Muscle layer of colon (tissue), 2 donors: ENCODE measurements at regions not wholly inside any gene's neighbourhood (a gene's known extent, or its start where the extent isn't known, plus 50 kb on each side); places are given as distances from the start of the nearest gene placed in this dataset.
"Not testable (repeated sequence)": the region's sequence is repeated elsewhere in the genome, so short reads cannot be mapped to it uniquely, and the experiment has no call there.

Source experiments
- H3K27ac ChIP-seq: one replicate; pipeline ENCODE4 v1.7.0; 2013; ENCODE audit warnings: low read depth, mild to moderate bottlenecking, low read length, moderate library complexity
- H3K27me3 ChIP-seq, 2 donors: one replicate each; pipeline ENCODE4 v1.7.0; 2013; ENCODE audit warnings: low read length in 2 of 2, mild to moderate bottlenecking in 2 of 2; ENCODE audit not compliant: insufficient read depth in 2 of 2, control insufficient read depth in 1 of 2
- H3K36me3 ChIP-seq: one replicate; pipeline ENCODE4 v1.7.0; 2013; ENCODE audit warnings: mild to moderate bottlenecking, low read length; ENCODE audit not compliant: insufficient read depth
- H3K4me1 ChIP-seq: one replicate; pipeline ENCODE4 v1.7.0; 2013; ENCODE audit warnings: mild to moderate bottlenecking, low read length; ENCODE audit not compliant: insufficient read depth
- H3K4me3 ChIP-seq, 2 donors: one replicate each; pipeline ENCODE4 v1.7.0; 2013; ENCODE audit warnings: low read length in 2 of 2, low read depth in 1 of 2, mild to moderate bottlenecking in 1 of 2, moderate library complexity in 1 of 2
- H3K9ac ChIP-seq: one replicate; pipeline ENCODE4 v1.7.0; 2013; ENCODE audit warnings: low read length
- H3K9me3 ChIP-seq: one replicate; pipeline ENCODE4 v1.7.0; 2013; ENCODE audit warnings: mild to moderate bottlenecking, low read length
- donor health status: abdominal sarcoma.
- donor health status: Adenocarcinoma of cecum.

DNA sequence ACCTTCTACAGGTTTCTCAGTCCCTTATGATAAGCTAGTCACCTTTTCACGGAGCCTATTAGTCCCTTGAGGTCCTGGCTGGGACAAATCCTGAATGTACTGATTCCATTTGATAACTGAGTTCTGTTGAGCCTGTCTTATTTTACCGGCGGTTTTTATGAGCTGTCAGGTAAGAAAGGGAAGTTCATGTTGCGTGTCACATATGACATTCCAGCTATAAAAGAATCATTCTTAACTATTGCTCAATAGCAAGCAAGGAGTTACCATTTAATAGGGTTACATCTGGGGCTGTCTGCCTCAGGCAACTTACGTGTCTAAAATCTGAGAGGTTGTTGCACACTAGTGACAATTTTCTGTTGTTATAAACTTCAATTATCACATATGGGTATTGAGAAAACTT, 394.6 kb downstream of the TECRL start:
- no peak overlapping the region for H3K27ac ChIP-seq
- H3K4me1 ChIP-seq: no peaks in the 10 kb centered on the region
- no peak overlapping the region for H3K4me3 ChIP-seq
- H3K9ac ChIP-seq: no peak overlapping the region
- H3K27me3 ChIP-seq: no peaks in the 10 kb centered on the region
- no peaks in the 10 kb centered on the region for H3K9me3 ChIP-seq
- H3K36me3 ChIP-seq: no peaks in the 10 kb centered on the region

DNA sequence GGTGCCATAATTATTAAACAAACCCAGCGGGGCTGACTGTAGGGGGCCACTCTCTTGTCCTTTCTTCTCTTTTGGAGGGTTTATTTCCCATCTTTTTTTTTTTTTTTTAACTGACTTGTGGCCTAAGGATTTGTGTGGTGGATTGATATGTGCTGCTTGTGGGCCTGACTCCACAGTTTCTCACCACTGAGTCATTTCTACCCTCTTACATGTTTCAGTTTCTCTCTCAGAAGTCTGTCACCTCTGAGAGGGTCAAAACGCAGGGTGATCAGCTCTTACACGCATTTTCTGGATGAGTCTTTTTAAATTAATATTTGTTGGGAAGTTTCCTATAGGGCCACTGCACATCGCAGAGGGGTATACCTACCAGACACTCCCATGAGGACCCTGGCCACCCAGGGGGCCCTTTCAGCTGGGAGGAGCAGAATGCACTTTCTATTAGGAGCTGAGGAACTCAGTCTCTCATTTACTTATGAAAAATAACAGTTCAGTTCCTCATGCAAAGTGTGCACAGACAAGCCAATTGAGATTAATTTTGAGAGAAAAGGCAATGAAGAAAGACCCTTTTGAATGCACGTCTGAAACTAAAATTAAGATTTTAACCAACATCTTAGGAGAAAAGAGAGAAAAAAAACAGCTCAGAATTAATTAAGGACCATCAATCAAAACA, 407.9 kb downstream of the TECRL start:
- H3K36me3 ChIP-seq: no peaks in the 10 kb centered on the region
- H3K27me3 ChIP-seq: no peaks in the 10 kb centered on the region
- no peaks in the 10 kb centered on the region for H3K4me1 ChIP-seq
- no peaks in the 10 kb centered on the region for H3K9me3 ChIP-seq
- H3K27ac ChIP-seq: no peak overlapping the region
- no peak overlapping the region for H3K9ac ChIP-seq
- H3K4me3 ChIP-seq: no peak overlapping the region

DNA sequence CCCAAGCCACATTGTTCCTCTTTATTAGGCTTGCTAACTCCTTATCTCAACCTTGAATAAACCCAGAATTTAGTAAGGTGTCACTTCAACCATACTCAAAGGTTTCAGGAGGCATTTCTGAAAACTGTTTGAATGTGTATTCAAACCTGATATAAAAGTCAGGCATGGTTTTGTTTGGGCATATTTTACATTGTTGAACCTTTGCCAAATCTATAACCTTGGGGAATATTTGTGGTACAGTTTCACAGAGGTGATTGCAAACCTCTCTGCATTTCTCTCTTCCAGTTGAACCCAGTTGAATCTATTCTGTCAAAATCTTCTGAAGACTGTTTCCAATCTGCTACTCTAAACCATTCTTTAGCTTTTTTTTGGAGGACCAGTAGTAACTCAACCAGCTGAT, 409.0 kb downstream of the TECRL start:
- no peak overlapping the region for H3K4me3 ChIP-seq
- H3K27ac ChIP-seq: no peak overlapping the region
- no peaks in the 10 kb centered on the region for H3K4me1 ChIP-seq
- H3K9ac ChIP-seq: no peak overlapping the region
- H3K36me3 ChIP-seq: no peaks in the 10 kb centered on the region
- H3K9me3 ChIP-seq: no peaks in the 10 kb centered on the region
- no peaks in the 10 kb centered on the region for H3K27me3 ChIP-seq

DNA sequence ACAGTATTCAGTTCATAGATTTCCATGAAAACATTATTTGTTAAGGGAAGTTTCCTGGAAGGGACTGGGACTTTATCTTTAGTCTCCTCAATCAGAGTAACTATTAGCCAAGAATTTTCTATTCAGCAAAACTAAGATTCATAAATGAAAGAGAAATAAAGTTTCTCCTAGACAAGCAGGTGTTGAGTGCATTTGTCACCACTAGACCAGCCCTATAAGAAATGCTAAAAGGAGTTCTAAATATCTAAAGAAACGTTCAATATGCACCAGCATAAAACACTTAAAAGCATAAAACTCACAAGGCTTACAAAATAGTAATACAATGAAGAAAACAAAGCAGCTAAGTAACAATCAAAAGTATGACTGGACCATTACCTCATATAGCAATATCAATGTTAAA, 423.0 kb downstream of the TECRL start:
- Histone ChIP-seq H3K4me1 (no peaks in the 10 kb centered on the region), H3K27ac (no peak overlapping the region), H3K36me3 (no peaks in the 10 kb centered on the region), H3K27me3 (no peaks in the 10 kb centered on the region), H3K4me3 (no peak overlapping the region), H3K9ac (no peak overlapping the region), H3K9me3 (no peaks in the 10 kb centered on the region)

DNA sequence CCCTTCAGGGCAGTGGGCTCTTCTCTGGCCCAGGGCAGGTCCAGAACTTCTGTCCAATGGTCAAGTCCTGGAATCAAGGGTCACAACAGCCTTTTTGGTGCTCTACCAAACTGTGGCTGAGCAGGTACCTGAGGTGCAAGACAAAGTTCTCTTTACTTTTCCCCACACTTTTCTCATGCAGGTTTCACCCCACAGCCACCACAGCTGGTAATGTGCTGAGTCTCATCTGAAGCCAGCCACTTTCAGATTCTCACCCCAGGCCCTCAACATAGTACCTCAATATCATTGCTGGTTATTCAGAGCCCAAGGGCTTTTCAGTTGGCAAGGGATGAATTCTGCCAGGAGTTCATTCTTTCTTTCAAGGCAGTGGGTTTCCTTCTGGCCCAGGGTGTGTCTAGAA, 426.0 kb downstream of the TECRL start:
- Histone ChIP-seq H3K36me3 (no peaks in the 10 kb centered on the region), H3K27ac (no peak overlapping the region), H3K9me3 (no peaks in the 10 kb centered on the region), H3K27me3 (no peaks in the 10 kb centered on the region), H3K4me3 (no peak overlapping the region), H3K9ac (no peak overlapping the region), H3K4me1 (no peaks in the 10 kb centered on the region)

DNA sequence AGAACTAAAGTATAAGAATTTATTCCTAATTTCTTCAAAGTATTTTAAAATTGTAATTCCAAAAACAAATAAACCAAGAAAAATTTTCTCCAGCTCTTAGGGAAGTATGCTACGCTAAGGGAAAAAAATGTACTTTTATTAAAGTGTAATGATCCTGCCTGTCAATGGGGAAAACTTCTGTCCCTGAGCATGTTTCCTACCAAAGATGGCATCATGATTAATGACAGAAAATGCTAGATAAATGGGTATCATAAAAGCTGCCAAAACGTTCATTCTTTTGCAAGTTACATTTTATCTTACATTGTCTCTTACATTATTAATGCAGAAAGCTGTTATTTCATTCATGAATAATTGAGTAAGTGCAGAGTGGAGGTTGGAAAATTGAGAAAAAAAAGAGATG, 443.4 kb downstream of the TECRL start:
- Histone ChIP-seq H3K4me3 (no peak overlapping the region), H3K36me3 (no peaks in the 10 kb centered on the region), H3K9ac (no peak overlapping the region), H3K27ac (no peak overlapping the region), H3K9me3 (no peaks in the 10 kb centered on the region), H3K4me1 (no peaks in the 10 kb centered on the region), H3K27me3 (no peaks in the 10 kb centered on the region)

DNA sequence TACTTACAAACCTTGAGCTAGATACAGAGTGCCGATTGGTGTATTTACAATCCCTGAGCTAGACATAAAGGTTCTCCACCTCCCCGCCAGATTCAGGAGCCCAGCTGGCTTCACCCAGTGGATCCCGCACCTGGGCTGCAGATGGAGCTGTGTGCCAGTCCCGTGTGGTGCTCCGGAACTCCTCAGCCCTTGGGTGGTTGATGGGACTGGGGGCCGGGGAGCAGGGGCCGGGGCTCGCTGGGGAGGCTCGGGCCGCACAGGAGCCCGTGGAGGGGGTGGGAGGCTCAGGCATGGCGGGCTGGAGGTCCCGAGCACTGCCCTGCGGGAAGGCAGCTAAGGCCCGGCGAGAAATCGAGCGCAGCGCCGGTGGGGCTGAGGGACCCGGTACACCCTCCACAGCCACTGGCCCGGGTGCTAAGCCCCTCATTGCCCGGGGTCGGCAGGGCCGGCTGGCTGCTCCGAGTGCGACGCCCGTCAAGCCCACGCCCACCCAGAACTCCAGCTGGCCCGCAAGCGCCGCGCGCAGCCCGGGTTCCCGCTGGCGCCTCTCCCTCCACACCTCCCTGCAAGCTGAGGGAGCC, 466.5 kb downstream of the TECRL start:
- not testable (repeated sequence) for H3K9ac ChIP-seq

DNA sequence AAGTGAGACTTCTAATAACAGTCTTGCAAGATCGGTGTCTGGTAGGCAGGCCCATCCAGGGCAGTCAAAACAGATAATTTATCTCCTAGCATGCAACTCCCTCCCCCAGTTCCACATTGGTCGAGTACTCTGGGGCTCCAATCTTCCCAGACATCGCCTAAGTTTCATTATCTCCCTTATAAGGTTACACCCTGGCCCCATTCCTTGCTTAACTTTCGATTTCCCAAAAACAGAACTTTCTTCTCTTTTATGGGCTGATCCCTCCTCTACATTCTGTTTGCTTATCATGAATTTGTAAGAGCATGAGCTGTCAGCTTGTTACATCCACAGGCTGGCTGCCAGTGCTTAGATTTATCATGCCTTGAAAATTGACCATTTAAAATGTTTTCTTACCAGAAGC, 471.3 kb downstream of the TECRL start:
- no peaks in the 10 kb centered on the region for H3K4me1 ChIP-seq
- no peaks in the 10 kb centered on the region for H3K36me3 ChIP-seq
- H3K9ac ChIP-seq: no peak overlapping the region
- no peaks in the 10 kb centered on the region for H3K27me3 ChIP-seq
- H3K27ac ChIP-seq: no peak overlapping the region
- no peaks in the 10 kb centered on the region for H3K9me3 ChIP-seq
- H3K4me3 ChIP-seq: no peak overlapping the region

More for the DNA sequence above, 466.5 kb downstream of the TECRL start:
- not testable (repeated sequence) for H3K4me3 ChIP-seq, H3K36me3 ChIP-seq, H3K27ac ChIP-seq, H3K4me1 ChIP-seq, H3K27me3 ChIP-seq, H3K9me3 ChIP-seq

DNA sequence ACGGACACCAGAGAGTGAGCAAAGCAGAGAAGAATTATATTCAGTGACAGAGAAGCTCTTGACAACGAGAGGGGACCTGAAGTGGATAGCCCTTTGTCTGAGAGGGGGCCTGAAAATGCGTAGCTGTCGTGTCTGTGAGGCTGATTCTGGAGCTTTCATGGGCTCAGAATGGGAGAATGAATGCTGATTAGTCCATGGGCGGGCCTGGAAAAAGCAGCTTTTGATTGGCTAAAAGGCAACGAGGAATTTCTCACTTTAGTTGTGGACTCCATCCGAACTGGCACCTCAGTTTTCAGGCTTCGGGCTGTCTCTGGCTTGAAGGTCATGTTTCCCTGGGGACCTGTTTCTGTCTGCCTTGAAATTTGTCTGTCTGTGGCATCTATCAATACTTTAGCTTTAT, 487.1 kb downstream of the TECRL start:
- no peak overlapping the region for H3K9ac ChIP-seq
- H3K9me3 ChIP-seq: no peaks in the 10 kb centered on the region
- no peaks in the 10 kb centered on the region for H3K4me1 ChIP-seq
- H3K4me3 ChIP-seq: no peak overlapping the region
- no peak overlapping the region for H3K27ac ChIP-seq
- H3K27me3 ChIP-seq: no peaks in the 10 kb centered on the region
- no peaks in the 10 kb centered on the region for H3K36me3 ChIP-seq

DNA sequence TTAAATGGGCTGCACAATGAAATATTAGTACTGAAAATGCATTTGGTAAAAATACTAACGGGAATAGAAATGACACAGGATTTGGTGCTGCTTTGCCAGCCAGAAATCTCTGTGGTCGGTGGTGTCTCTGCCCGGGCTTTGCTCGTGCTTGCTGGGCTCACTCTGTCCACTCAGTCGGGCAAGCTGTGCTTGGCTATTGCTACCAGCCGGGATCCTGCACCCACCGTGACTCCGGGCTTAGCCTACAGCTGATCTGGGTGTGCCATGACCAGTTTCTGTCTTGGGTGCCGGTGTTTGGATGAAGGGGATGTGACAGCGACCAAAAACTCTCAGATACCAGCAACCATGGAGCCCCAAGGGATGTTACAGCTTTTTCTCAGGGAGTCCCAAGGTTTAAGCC, 487.7 kb downstream of the TECRL start:
- H3K27ac ChIP-seq: no peak overlapping the region
- H3K4me3 ChIP-seq: no peak overlapping the region
- no peak overlapping the region for H3K9ac ChIP-seq
- no peaks in the 10 kb centered on the region for H3K4me1 ChIP-seq
- no peaks in the 10 kb centered on the region for H3K36me3 ChIP-seq
- no peaks in the 10 kb centered on the region for H3K27me3 ChIP-seq
- no peaks in the 10 kb centered on the region for H3K9me3 ChIP-seq

DNA sequence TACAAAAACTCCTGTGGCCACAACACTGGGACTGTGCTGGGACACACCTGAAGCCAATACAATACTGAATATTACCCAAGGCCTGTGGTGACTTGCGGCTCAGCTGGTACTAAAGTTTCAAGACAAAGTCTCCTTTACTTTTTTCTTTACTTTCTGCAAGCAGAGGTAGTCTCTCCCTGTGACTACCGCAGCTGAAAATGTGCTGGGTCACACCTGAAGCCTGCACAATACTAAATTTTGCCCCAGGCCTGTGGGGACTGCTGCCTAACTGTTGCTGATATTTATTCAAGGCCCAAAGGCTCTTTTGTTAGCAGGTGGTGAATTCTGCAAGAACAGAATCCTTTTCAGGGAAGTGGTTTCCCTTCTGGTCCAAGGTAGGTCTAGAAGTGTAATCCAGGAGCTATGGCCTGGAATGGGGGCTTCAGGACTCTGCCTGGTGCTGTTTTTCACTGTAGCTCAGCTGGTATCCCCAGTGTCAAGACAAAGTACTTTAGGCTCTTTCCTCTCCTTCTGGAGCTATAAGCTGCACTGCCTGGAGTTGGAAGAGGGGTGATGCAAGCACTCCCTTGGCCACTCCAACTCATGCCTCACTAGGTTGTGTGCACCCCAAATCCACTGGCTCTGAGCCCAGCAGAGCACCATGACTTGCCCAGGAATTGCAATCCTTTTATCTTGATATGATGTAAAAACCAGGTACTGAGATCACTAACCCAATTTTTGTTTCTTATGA, 489.4 kb downstream of the TECRL start:
- H3K4me3 ChIP-seq: no peak overlapping the region

More for the DNA sequence above, 489.4 kb downstream of the TECRL start:
- Histone ChIP-seq H3K27me3 (no peaks in the 10 kb centered on the region), H3K4me1 (no peaks in the 10 kb centered on the region), H3K27ac (no peak overlapping the region), H3K9me3 (no peaks in the 10 kb centered on the region), H3K9ac (no peak overlapping the region), H3K36me3 (no peaks in the 10 kb centered on the region)
